Skin of body (tissue), 1 donor: ENCODE measurements at regions not wholly inside any gene's neighbourhood (a gene's known extent, or its start where the extent isn't known, plus 50 kb on each side); places are given as distances from the start of the nearest gene placed in this dataset.

ENCODE experiments used
- DNase-seq: peaks from one replicate; lab custom pipeline; 2025; lab: John Stamatoyannopoulos, UW

GRCh38 chr20:19926591-19926990 is 90.6 kb upstream of the NAA20 start:
- DNase-seq, result no peak

GRCh38 chr20:19928328-19929011 is 88.7 kb upstream of the NAA20 start:
- no peak for DNase-seq

GRCh38 chr20:19929012-19929360 is 88.2 kb upstream of the NAA20 start:
- no peak for DNase-seq

DNA sequence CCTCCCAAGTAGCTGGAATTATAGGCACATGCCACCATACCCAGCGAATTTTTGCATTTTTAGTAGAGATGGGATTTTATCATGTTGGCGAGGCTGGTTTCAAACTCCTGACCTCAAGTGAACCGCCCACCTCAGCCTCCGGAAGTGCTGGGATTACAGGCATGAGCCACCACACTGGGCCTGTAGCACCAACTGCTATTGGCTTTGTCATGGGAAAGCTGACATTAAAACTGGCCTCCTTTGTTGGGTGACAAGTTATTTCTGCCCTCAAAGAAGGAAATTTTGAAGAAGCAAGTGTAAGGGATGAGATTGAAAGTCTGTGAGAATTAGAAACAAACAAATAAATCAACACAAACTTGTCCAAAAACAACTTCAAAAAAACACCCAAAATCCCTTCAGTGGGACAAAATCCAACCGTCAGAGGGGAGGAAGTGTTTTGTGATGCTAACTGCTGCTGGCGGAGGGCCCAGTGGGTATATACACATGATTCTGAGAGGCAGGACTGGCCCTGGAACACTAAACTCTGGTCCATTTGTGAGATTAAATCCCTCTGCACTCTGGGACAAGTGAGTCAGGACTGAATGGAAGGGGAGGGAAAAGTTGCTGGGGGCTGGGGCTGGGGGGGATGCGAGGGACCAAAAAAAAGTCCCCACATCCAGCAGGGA is 87.5 kb upstream of the NAA20 start:
- DNase-seq, result no peak

DNA sequence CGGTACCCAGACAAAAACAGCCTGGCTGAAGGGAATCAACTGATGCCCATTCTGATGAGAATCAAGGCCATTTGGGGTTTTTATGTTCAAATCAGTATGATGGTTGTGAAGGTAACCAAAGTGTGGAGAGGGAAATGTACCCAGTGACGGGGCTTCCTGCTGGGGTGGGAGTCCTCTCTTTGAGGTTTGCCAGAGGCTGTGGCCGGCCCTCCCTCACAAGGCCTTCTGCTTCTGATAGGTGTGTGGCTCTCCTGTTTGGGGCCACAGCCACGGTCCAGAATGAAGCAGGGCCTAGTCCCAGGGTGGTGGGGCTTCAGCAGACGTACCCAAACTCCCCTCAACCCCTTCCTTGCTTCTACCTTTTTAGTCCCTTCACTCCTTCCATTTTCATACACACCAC is 86.7 kb upstream of the NAA20 start:
- DNase-seq, result no peak

GRCh38 chr20:19932170-19932667 is 84.9 kb upstream of the NAA20 start:
- peak; percentile 75 for DNase-seq

DNA sequence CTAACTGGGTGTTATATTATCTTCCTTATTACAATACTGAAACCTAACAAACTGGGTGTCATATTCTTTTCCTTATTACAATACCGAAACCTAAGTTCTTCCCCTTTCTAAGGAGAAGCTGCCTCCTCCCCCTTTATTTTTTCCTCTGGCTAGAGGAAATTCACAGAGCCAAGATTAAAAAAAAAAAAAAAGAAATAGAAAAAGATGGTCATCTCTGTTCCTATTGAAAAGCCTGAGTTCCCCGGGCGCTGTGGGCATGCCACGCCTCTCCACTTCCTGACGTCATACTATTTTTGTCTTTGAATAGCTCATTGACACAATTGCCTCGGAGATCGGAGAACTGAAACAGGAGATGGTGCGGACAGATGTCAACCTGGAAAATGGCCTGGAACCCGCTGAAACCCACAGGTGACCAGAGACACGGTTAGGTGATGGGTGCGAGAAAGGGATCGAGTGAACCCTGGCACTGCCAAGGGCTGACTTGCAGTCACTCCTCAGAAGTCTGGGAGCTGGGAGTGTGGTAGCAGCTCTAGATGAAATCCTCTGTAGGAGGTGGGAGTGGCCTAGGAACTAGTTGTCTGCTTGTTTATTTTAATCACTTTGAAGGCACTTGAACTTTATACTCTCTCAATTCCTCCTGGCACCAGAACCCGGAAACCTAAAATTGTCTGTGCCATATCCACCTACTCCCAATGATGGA is 82.2 kb upstream of the NAA20 start:
- DNase-seq, result peak; percentile 47

DNA sequence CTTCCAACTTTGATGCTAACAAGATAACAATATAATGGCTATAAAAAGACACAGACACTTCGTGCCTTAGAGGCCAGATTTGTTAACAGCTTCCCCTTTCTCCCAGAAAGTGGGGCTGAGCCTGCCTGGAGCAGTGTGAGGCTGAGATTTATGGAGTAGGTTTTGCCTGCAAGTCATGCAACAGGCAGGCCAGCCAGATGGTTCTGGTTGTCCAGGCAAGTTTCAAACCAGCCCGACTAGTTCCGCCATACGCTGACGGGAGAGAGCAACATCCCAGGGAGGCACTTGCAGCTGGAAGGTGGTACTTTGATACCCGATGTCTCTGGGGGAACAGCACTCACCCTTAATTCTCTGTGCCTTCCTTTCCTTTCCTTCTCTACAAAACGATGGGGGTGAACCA is 81.3 kb upstream of the NAA20 start:
- DNase-seq, result no peak

DNA sequence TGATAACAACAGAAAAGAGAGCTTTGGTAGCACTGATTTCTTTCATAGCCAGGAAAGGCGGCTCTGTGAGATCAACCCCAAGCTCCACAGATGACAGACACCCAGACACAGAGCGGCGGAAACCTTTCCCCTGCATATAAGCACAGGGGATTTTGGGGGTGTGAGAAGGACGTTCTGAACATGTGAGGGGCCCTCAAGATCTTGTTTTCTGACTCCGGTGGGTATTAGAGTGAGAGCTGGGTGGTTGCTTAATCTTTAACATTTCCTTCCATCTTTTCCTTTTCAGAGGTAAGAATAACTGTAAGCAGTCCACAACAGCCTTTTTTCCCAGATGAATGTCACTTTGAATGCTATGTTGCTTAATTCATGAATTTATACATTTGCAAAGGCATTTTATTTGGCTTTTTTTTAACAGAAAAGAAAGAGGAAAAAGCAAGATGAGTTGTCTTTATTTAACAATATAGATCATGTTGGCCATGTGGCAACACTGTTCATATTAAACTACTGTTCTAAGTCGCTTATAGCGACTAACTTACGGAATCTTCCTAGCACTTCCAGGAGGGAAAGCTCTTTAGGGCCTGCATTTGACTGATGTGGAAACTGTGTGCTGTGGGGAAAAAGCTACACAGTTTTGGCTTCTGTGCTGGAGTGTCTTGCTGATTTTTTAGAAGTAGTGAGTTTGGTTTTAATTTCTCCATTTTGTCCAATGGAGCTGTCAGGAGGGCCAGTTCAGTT is 80.5 kb upstream of the NAA20 start:
- no peak for DNase-seq

DNA sequence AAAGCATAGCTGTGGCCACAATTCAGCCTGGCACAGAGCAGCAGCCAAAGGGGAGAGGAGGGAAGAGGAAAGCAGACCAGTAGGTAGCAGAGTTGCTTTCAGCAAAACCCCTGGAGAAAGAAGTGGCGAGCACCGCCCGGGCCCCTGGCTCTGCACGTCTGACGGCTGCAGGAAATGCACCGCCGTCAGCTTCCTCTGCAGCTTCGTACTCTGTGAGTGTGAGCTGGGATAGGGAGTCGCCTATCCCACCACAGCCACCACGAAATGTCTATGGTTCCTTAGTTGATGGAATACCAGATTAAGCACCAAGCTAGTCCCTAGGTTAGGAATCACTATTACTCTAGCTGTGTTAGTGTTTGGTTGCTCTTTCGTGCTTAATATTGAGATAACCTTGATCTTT is 79.9 kb upstream of the NAA20 start:
- DNase-seq, result no peak

- DNase-seq, result no peak
These were observed 79.3 kb upstream of the NAA20 start for GRCh38 chr20:19937651-19938420.

DNA sequence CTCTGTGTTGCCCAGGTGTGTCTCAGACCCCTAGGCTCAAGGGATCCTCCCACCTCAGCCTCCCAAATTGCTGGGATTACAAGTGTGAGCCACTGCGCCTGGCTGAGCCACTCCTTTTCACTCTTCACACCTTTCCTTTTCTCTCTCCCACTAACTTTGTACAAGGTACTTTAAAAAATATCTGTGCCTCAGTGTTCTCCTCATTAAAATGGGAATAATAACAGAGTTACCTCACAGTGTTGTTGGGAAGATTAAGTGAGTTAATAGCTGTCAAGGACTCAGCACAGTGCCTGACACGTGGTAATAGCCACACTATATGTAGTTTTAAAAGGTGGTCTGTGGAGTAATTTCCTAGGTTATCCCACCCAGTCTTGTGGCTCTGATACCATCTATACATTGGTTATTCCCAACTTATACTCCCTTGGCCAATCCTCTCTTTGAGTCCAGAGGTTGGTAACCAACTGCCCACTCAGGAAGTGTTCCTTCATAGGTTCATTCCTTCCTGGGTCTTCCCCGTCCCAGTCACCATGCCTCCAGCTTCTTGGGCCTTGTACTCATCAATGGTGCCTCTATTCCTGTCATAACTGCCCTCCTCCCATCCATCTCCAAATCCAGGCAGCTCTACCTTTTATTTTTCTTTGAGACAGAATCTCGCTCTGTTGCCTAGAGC is 78.6 kb upstream of the NAA20 start:
- DNase-seq, result no peak

DNA sequence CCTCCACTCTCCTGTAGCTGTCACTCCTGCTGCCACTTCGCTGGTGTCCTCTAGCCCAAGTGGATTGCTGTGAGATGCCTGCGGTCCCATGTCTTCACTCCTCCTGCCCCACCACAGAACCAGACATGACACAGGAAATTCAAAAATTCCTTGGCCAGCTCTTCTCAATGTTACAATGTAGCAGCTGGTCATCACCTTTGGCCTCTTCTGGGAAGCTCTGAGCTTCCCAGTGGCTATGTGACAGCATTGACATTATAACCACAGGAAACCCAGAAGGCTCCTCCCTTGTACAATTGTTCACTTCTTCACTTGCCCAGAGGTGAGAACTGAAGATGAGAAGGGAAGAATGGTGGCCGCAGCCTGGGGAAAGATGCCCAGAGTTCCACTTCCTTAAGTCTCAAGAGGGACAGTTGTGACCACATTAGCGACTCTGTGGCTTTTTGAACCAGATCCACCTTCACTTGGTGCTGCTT is 76.1 kb upstream of the NAA20 start:
- no peak for DNase-seq

GRCh38 chr20:19942611-19943010 is 74.6 kb upstream of the NAA20 start:
- DNase-seq, result no peak

DNA sequence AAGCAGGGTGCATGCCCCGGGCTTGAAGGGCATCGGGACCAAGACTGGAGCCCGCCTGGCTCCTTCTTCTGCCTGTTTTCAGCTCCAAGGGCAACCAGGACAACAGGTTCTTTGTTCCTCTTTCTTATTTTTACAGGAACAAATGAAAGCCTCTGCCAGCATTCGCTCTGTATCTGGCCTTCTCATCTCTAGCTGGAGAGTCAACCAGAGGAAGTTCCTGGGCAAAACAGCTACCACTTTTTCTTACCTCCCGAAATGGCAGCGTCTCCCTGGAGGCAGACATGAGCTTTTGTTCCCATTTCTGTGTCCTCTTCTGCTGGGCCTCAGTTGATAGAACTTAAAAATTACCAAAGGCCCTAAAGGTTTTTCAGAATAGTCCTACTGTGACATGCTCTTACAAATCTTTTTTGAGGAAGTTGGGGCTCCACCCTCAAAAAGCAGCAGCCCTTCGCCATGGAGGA is 74.1 kb upstream of the NAA20 start:
- DNase-seq, result no peak

DNA sequence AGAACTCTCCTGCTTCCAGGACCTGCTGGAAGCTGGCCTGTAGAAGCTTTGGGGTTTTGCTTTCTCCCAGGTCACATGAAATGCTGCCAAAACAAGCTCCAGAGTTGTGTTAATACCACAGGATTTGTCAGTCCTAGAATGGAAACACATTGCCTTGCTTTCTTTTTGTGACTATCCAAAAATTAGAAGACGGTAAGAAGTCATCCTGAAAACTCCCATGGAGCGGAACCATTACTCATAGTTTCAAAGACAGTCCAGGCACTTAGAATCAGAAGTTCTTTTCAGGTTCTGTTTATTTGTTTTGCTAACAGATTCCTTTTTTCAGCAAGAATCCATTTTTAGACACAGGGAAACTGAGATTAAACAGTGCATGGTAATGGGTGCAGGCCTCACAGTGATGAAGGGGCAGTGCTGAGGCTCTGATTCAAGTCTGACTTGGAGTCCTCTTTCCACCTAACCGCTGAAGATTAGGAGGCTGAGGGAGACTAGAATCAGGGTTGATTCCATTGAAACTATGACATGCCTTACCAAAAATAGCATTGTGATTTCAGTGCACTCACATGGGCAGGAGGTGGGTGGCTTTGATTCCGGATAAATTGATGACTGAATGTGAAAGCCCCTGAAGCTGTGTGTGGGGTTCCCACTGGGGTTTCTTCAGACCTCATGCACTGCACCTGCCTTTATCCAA is 72.2 kb upstream of the NAA20 start:
- DNase-seq, result no peak

DNA sequence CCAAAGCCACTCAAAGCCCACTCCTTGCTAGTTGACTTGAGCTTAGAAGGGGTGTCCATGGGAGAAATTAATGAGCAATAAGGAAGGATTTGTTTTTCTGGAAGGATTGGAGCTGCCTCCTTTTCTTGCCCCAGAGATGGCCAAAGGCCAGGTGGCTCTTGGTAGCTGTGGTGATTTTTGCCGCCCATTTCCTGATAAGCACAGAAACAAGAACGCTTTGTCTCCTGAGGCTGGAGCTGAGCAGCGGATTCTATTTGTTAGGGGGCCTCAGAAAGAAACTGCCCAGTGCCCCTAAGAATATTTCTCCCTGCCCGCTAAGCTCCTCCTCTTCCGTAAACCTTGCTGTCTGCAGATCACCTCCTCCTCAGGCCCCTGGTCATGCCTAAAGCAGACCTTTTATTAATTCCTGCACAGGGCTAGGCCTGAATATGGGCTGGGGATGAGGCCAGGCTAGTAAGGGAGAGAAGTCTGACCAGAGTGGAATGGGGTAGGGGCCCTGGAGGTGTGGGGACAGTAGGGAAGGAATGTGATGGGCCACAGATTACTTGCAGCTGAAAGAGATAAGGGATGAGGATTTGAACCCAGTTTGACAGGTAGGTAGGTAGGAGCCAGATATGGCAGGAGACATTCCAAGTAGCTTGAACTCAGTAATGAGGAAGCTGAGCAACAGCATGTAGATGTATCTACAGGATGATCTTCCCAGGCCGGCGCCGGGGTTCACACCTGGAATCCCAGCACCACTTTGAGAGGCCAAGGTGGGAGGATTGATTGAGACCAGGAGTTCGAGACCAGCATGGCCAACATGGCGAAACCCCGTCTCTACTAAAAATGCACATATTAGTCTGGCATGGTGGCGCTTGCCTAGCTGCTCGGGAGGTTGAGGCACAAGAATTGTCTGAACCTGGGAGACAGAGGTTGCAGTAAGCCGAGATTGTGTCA is 71.2 kb upstream of the NAA20 start:
- DNase-seq, result no peak

DNA sequence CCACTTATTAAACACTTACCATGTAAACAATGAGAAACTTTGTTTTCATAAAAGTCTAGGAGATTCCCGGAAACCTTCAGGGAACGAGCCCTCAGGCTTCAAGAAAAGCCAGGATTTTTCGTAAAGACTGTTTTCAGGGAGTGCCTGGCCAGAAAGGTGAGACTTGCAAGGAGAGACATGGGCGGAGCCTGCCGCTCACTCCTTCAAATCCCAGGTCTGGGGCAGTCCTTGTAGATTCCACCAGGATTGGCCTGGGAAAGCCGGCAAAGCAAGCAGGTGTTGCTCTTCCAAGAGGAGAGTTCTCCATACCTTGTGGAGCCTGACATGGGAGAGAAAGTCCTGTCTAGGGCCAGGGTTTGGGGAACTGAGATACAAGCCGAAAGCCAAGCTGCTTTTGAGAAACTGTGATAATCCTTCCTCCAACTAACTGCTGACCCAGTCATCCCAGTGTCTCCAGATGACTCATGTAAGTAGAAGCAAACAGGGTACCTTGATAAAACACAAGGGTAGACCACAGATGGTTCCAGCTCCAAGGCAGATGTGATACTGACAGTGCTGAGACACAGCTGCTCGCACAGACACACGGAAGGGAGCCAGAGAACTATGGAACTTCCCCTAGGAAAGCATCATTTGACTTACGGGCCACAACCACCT is 69.4 kb upstream of the NAA20 start:
- no peak for DNase-seq
